Caco-2 (cell line): ENCODE measurements at regions not wholly inside any gene's neighbourhood (a gene's known extent, or its start where the extent isn't known, plus 50 kb on each side); places are given as distances from the start of the nearest gene placed in this dataset.

ENCODE experiments used
- BruUV-seq: library from RNA; stranded (reverse); fragments of 400-500 nt; replicated peaks from 2 replicates; lab custom pipeline; 2021; lab: Mats Ljungman, UMichigan
- CTCF ChIA-PET: fragments of 300-600 bp; sonication (Branson Sonifier 250); formaldehyde crosslinking; loops from one replicate; lab custom pipeline; 2022; ENCODE audit warnings: antibody characterized with exemption; lab: Charles Lee
- POLR2A ChIA-PET: fragments of 300-600 bp; sonication (Branson Sonifier 250); formaldehyde crosslinking; loops from one replicate; lab custom pipeline; 2022; ENCODE audit warnings: antibody characterized with exemption; lab: Charles Lee
- DNase-seq, 2 experiments: peaks; one replicate each; pipeline versions ENCODE4 v3.0.0 to v3.0.0-alpha.2; 2020 to 2022
- H3K27me3 ChIP-seq: replicated peaks from 2 replicates; pipeline ENCODE4 v1.6.0; 2011; ENCODE audit warnings: low read length; ENCODE audit not compliant: control insufficient read depth, insufficient read depth
- H3K36me3 ChIP-seq: 2 replicates; pipeline ENCODE4 v1.5.1; 2011; ENCODE audit warnings: low read length; ENCODE audit not compliant: control insufficient read depth, insufficient read depth
- H3K4me1 ChIP-seq: fragments of 250-450 bp; sonication (Bioruptor Pico); 2 replicates; pipeline ENCODE4 v1.5.1; 2020; ENCODE audit warnings: mild to moderate bottlenecking
- H3K4me3 ChIP-seq: 2 replicates; pipeline ENCODE4 v1.5.1; 2011; ENCODE audit warnings: low read depth, mild to moderate bottlenecking, control low read depth, low read length
- H3K9me3 ChIP-seq: fragments of 250-450 bp; sonication (Bioruptor Pico); 2 replicates; pipeline ENCODE4 v1.5.1; 2020; ENCODE audit warnings: mild to moderate bottlenecking, moderate library complexity
- H3K27ac Mint-ChIP-seq: one replicate; pipeline ENCODE4 v1.8.0; 2022; ENCODE audit warnings: mixed read lengths; ENCODE audit not compliant: unreplicated experiment
- H3K27me3 Mint-ChIP-seq: one replicate; pipeline ENCODE4 v1.8.0; 2022; ENCODE audit warnings: mixed read lengths; ENCODE audit not compliant: insufficient read depth, unreplicated experiment
- H3K36me3 Mint-ChIP-seq: one replicate; pipeline ENCODE4 v1.8.0; 2022; ENCODE audit warnings: mild to moderate bottlenecking, mixed read lengths; ENCODE audit not compliant: insufficient read depth, unreplicated experiment
- H3K4me1 Mint-ChIP-seq: one replicate; pipeline ENCODE4 v1.8.0; 2022; ENCODE audit warnings: low read depth, mixed read lengths; ENCODE audit not compliant: unreplicated experiment
- H3K4me3 Mint-ChIP-seq: one replicate; pipeline ENCODE4 v1.8.0; 2022; ENCODE audit warnings: mild to moderate bottlenecking, moderate library complexity, mixed read lengths; ENCODE audit not compliant: unreplicated experiment
- H3K9me3 Mint-ChIP-seq: one replicate; pipeline ENCODE4 v1.8.0; 2022; ENCODE audit warnings: mixed read lengths; ENCODE audit not compliant: unreplicated experiment
- intact Hi-C: fragments of 100-400 bp; cut with micrococcal nuclease; formaldehyde crosslinking; loops from one replicate; pipeline ENCODE4 v1.10.0; 2022; ENCODE audit not compliant: unreplicated experiment
- TF ChIP-seq, protein P1 (sequence below), 2 experiments: fragments of 200-600 bp in 1 of 2; IDR thresholded peaks; 1 replicate in 1 of 2; 2 replicates in 1 of 2; pipeline versions ENCODE4 v1.5.1 to v1.8.0; 2011 to 2022; ENCODE audit warnings: antibody characterized with exemption in 1 of 2, control low read depth in 1 of 2, inconsistent platforms in 1 of 2, low read depth in 1 of 2, low read length in 1 of 2, mild to moderate bottlenecking in 1 of 2, moderate library complexity in 1 of 2; ENCODE audit not compliant: insufficient read depth in 1 of 2, severe bottlenecking in 1 of 2, unreplicated experiment in 1 of 2

GRCh38 chr3:72543246-72543645 is 305.0 kb downstream of the SHQ1 start:
- H3K27ac Mint-ChIP-seq, result no peak overlapping the region
- H3K4me1 Mint-ChIP-seq, result no peaks in the 10 kb centered on the region
- no peaks in the 10 kb centered on the region for H3K9me3 Mint-ChIP-seq
- intact Hi-C loops, result no loop called here
- no peak for DNase-seq
- TF ChIP-seq, protein P1, sequence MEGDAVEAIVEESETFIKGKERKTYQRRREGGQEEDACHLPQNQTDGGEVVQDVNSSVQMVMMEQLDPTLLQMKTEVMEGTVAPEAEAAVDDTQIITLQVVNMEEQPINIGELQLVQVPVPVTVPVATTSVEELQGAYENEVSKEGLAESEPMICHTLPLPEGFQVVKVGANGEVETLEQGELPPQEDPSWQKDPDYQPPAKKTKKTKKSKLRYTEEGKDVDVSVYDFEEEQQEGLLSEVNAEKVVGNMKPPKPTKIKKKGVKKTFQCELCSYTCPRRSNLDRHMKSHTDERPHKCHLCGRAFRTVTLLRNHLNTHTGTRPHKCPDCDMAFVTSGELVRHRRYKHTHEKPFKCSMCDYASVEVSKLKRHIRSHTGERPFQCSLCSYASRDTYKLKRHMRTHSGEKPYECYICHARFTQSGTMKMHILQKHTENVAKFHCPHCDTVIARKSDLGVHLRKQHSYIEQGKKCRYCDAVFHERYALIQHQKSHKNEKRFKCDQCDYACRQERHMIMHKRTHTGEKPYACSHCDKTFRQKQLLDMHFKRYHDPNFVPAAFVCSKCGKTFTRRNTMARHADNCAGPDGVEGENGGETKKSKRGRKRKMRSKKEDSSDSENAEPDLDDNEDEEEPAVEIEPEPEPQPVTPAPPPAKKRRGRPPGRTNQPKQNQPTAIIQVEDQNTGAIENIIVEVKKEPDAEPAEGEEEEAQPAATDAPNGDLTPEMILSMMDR (IDR thresholded peaks at IDR 0.05; ENCODE audit: insufficient read depth in 1 of 2, low read depth in 1 of 2, low read length in 1 of 2, severe bottlenecking in 1 of 2, unreplicated experiment in 1 of 2), result no peak
- H3K27me3 ChIP-seq, result no peaks in the 10 kb centered on the region
- no peaks in the 10 kb centered on the region for H3K27me3 Mint-ChIP-seq
- no peaks in the 10 kb centered on the region for H3K9me3 ChIP-seq
- H3K36me3 Mint-ChIP-seq, result no peaks in the 10 kb centered on the region
- BruUV-seq, result no TSS peak
- H3K36me3 ChIP-seq, result no peaks in the 10 kb centered on the region
- H3K4me3 Mint-ChIP-seq, result no peak overlapping the region
- ChIA-PET CTCF (no interaction called here), POLR2A (no interaction called here)
- no peak overlapping the region for H3K4me3 ChIP-seq
- H3K4me1 ChIP-seq, result no peaks in the 10 kb centered on the region

DNA sequence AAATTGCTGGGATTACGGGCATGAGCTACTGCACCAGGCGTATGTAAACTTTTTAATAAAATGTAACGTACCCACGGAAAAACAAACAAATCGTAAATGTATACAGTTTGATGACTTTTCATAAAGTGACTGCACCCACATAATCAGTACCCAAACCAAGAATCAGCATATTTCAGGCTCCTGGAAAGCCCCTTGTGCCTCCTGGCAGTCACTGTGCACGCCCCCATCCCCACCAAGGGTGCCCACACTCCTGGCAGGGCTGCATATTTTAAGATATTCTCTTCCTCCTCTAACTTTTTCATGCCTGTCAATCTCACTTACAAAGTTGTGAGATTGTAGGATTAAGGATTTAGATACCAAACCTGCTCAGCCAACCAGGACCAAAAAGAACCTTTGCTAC is 305.5 kb downstream of the SHQ1 start:
- ChIA-PET POLR2A (no interaction called here), CTCF (no interaction called here)
- TF ChIP-seq, protein P1 (IDR thresholded peaks at IDR 0.05; ENCODE audit: insufficient read depth in 1 of 2, low read depth in 1 of 2, low read length in 1 of 2, severe bottlenecking in 1 of 2, unreplicated experiment in 1 of 2), result no peak
- no peaks in the 10 kb centered on the region for H3K27me3 ChIP-seq
- no peaks in the 10 kb centered on the region for H3K36me3 Mint-ChIP-seq
- H3K4me3 ChIP-seq, result no peak overlapping the region
- intact Hi-C loops, result no loop called here
- no peak overlapping the region for H3K27ac Mint-ChIP-seq
- H3K27me3 Mint-ChIP-seq, result no peaks in the 10 kb centered on the region
- no peaks in the 10 kb centered on the region for H3K9me3 ChIP-seq
- H3K4me1 Mint-ChIP-seq, result no peaks in the 10 kb centered on the region
- H3K9me3 Mint-ChIP-seq, result no peaks in the 10 kb centered on the region
- H3K36me3 ChIP-seq, result no peaks in the 10 kb centered on the region
- BruUV-seq, result no TSS peak
- H3K4me1 ChIP-seq, result no peaks in the 10 kb centered on the region
- no peak for DNase-seq
- no peak overlapping the region for H3K4me3 Mint-ChIP-seq

DNA sequence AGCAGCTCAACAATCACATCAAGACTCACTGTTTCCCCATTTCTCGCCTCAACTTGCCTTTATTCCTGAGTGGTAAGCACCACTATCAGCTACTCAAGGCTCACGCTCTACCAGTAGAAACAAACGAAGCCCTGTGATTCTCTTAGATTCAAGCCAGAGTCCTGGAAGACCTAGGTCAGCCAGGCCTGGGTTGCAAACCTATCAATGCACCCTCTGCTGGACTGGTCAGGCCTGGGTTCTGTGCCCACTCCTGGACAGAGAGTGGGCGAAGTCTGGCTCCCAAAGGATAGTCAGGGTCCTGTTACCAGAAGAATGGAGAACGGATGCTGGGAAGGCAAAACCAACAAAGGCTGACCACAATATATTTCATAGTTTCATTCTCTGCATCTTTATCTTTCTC is 308.4 kb downstream of the SHQ1 start:
- H3K4me1 Mint-ChIP-seq, result no peaks in the 10 kb centered on the region
- POLR2A ChIA-PET, result no interaction called here

More for the DNA sequence above, 308.4 kb downstream of the SHQ1 start:
- H3K9me3 ChIP-seq, result no peaks in the 10 kb centered on the region
- H3K4me1 ChIP-seq, result no peaks in the 10 kb centered on the region
- no peak for DNase-seq
- Mint-ChIP-seq H3K4me3 (no peak overlapping the region), H3K27me3 (no peaks in the 10 kb centered on the region), H3K36me3 (no peaks in the 10 kb centered on the region), H3K9me3 (no peaks in the 10 kb centered on the region), H3K27ac (no peak overlapping the region)
- H3K27me3 ChIP-seq, result no peaks in the 10 kb centered on the region
- no peak overlapping the region for H3K4me3 ChIP-seq
- TF ChIP-seq, protein P1 (IDR thresholded peaks at IDR 0.05; ENCODE audit: insufficient read depth in 1 of 2, low read depth in 1 of 2, low read length in 1 of 2, severe bottlenecking in 1 of 2, unreplicated experiment in 1 of 2), result no peak
- intact Hi-C loops, result no loop called here
- CTCF ChIA-PET, result no interaction called here
- H3K36me3 ChIP-seq, result no peaks in the 10 kb centered on the region
- BruUV-seq, result no TSS peak
